ENCODE measurements at regions not wholly inside any gene's neighbourhood (a gene's known extent, or its start where the extent isn't known, plus 50 kb on each side); places are given as distances from the start of the nearest gene placed in this dataset.

DNA sequence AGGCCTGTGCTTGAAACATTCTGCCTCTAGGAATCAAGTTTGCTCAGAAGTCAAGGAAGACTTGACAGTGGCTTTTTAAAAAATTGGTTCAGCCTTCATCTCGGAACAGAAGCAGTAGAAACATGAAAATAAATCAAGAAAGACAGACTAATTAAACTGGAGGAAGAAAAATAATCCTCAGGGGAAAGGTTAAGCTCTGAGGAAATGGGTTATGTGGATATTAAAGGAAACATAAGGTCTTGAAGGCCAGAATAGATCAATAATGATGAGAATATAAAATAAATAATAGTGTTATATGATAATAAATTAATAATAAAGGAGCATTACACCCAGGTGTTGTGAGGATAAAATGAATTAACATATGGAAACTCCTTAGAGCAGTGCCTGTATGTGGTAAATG is 121.7 kb downstream of the GPR63 start:
- TF ChIP-seq, protein P1, sequence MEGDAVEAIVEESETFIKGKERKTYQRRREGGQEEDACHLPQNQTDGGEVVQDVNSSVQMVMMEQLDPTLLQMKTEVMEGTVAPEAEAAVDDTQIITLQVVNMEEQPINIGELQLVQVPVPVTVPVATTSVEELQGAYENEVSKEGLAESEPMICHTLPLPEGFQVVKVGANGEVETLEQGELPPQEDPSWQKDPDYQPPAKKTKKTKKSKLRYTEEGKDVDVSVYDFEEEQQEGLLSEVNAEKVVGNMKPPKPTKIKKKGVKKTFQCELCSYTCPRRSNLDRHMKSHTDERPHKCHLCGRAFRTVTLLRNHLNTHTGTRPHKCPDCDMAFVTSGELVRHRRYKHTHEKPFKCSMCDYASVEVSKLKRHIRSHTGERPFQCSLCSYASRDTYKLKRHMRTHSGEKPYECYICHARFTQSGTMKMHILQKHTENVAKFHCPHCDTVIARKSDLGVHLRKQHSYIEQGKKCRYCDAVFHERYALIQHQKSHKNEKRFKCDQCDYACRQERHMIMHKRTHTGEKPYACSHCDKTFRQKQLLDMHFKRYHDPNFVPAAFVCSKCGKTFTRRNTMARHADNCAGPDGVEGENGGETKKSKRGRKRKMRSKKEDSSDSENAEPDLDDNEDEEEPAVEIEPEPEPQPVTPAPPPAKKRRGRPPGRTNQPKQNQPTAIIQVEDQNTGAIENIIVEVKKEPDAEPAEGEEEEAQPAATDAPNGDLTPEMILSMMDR (conservative IDR thresholded peaks at IDR 0.05 in 1 of 2, IDR thresholded peaks at IDR 0.05 in 1 of 2; ENCODE audit: low read depth in 1 of 2, low read length in 2 of 2): no peak
- no peak for TF ChIP-seq EZH2 (IDR thresholded peaks at IDR 0.05; ENCODE audit: low read length, missing control alignments)

All from fibroblast of lung (primary cell).